ENCODE measurements at regions not wholly inside any gene's neighbourhood (a gene's known extent, or its start where the extent isn't known, plus 50 kb on each side); places are given as distances from the start of the nearest gene placed in this dataset.

DNA sequence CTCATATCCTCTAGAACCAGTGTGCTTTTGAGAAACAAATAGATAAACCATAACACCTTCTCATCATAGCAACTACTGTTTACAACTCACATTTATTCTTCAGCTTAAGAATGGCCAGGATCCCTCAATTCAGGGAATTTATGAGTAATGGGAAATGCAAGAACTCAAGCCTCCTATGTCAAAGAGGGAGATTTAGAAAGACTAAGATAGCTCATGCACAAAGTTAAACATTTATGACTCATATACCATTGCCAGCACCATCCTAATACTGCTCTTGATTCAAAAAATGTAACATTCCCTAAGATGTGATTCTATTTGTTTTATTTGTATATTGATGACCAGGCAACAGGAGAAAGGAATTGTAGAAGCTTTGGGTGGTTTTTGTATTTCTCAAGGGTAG, 172.8 kb downstream of the CYP26B1 start:
- H3K27ac ChIP-seq (replicated peaks; ENCODE audit: low read length), result no peak overlapping the region
- no peak overlapping the region for H3K9ac ChIP-seq (ENCODE audit: low read depth, low read length, poor library complexity)
- H2BK12ac ChIP-seq (ENCODE audit: low read length), result no peak overlapping the region
- no peak overlapping the region for H3K18ac ChIP-seq (ENCODE audit: low read length)
- H3K36me3 ChIP-seq (replicated peaks in 1 of 2; ENCODE audit: control insufficient read depth in 2 of 2, insufficient read depth in 2 of 2, low read length in 2 of 2), result no peaks in the 10 kb centered on the region
- no peak overlapping the region for H3K14ac ChIP-seq (ENCODE audit: low read length)
- no peak overlapping the region for H3K4me2 ChIP-seq (ENCODE audit: insufficient read depth, low read length, poor library complexity, severe bottlenecking)
- H3K23ac ChIP-seq (ENCODE audit: low read depth, low read length, poor library complexity), result no peak overlapping the region
- H2AK5ac ChIP-seq (ENCODE audit: low read depth, low read length), result no peak overlapping the region
- H3K4me3 ChIP-seq (ENCODE audit: low read length in 2 of 2), result no peak overlapping the region
- H2BK5ac ChIP-seq (ENCODE audit: low read length), result no peak overlapping the region
- no peak overlapping the region for H4K91ac ChIP-seq (ENCODE audit: low read depth, low read length, poor library complexity)
- no peaks in the 10 kb centered on the region for H3K4me1 ChIP-seq (ENCODE audit: control insufficient read depth in 2 of 2, insufficient read depth in 1 of 2, low read depth in 1 of 2, low read length in 2 of 2)
- no peaks in the 10 kb centered on the region for H3K9me3 ChIP-seq (replicated peaks in 1 of 2; ENCODE audit: control insufficient read depth in 2 of 2, insufficient read depth in 1 of 2, low read depth in 1 of 2, low read length in 2 of 2)
- no peak overlapping the region for H3K4ac ChIP-seq (ENCODE audit: low read length)
- no peaks in the 10 kb centered on the region for H3K27me3 ChIP-seq (ENCODE audit: control insufficient read depth in 3 of 3, insufficient read depth in 3 of 3, low read depth in 1 of 3, low read length in 3 of 3)
- H2BK120ac ChIP-seq (ENCODE audit: low read depth, low read length), result no peak overlapping the region
- no peak overlapping the region for H4K8ac ChIP-seq (ENCODE audit: low read depth, low read length)
- H2AFZ ChIP-seq (ENCODE audit: low read length), result no peak overlapping the region
- DNase-seq (ENCODE audit: low spot score), result no peak
- H3K79me1 ChIP-seq (ENCODE audit: low read depth, low read length), result no peaks in the 10 kb centered on the region
- no peak overlapping the region for H2BK15ac ChIP-seq (ENCODE audit: low read length)

GRCh38 chr2:71971493-71971892, 176.2 kb downstream of the CYP26B1 start:
- WGBS, 2 donors (ENCODE audit: extremely low coverage in 2 of 2, insufficient read length in 2 of 2, insufficient replicate concordance in 1 of 2), result no CpG with 5 or more reads among the region's 4 CpGs
- no peak overlapping the region for H2AK5ac ChIP-seq (ENCODE audit: low read depth, low read length)

GRCh38 chr2:71965530-71965929, 182.1 kb downstream of the CYP26B1 start:
- no CpG with 5 or more reads among the region's 1 CpG for WGBS, 2 donors (ENCODE audit: extremely low coverage in 2 of 2, insufficient read length in 2 of 2, insufficient replicate concordance in 1 of 2)
- no peaks in the 10 kb centered on the region for H3K36me3 ChIP-seq (replicated peaks in 1 of 2; ENCODE audit: control insufficient read depth in 2 of 2, insufficient read depth in 2 of 2, low read length in 2 of 2)
- H3K9me3 ChIP-seq (replicated peaks in 1 of 2; ENCODE audit: control insufficient read depth in 2 of 2, insufficient read depth in 1 of 2, low read depth in 1 of 2, low read length in 2 of 2), result peaks cover 0 to 3% of the 10 kb centered on the region in 2 donors
- no peak overlapping the region for H2AFZ ChIP-seq (ENCODE audit: low read length)
- H3K14ac ChIP-seq (ENCODE audit: low read length), result no peak overlapping the region
- no peak overlapping the region for H2AK5ac ChIP-seq (ENCODE audit: low read depth, low read length)
- no peak overlapping the region for H3K4me3 ChIP-seq (ENCODE audit: low read length in 2 of 2)
- no peak overlapping the region for H3K18ac ChIP-seq (ENCODE audit: low read length)
- no peak overlapping the region for H2BK5ac ChIP-seq (ENCODE audit: low read length)
- no peak overlapping the region for H3K23ac ChIP-seq (ENCODE audit: low read depth, low read length, poor library complexity)
- no peak overlapping the region for H2BK120ac ChIP-seq (ENCODE audit: low read depth, low read length)
- H4K8ac ChIP-seq (ENCODE audit: low read depth, low read length), result no peak overlapping the region
- H3K4ac ChIP-seq (ENCODE audit: low read length), result no peak overlapping the region
- no peak for DNase-seq (ENCODE audit: low spot score)
- H3K9ac ChIP-seq (ENCODE audit: low read depth, low read length, poor library complexity), result no peak overlapping the region
- no peak overlapping the region for H3K27ac ChIP-seq (replicated peaks; ENCODE audit: low read length)
- H3K4me2 ChIP-seq (ENCODE audit: insufficient read depth, low read length, poor library complexity, severe bottlenecking), result no peak overlapping the region
- H4K91ac ChIP-seq (ENCODE audit: low read depth, low read length, poor library complexity), result no peak overlapping the region
- no peaks in the 10 kb centered on the region for H3K4me1 ChIP-seq (ENCODE audit: control insufficient read depth in 2 of 2, insufficient read depth in 1 of 2, low read depth in 1 of 2, low read length in 2 of 2)
- H2BK12ac ChIP-seq (ENCODE audit: low read length), result no peak overlapping the region
- no peaks in the 10 kb centered on the region for H3K79me1 ChIP-seq (ENCODE audit: low read depth, low read length)
- H3K27me3 ChIP-seq (ENCODE audit: control insufficient read depth in 3 of 3, insufficient read depth in 3 of 3, low read depth in 1 of 3, low read length in 3 of 3), result peaks cover 0 to 5% (median 0%) of the 10 kb centered on the region in 3 experiments
- H2BK15ac ChIP-seq (ENCODE audit: low read length), result no peak overlapping the region

More at GRCh38 chr2:71971493-71971892, 176.2 kb downstream of the CYP26B1 start:
- no peak overlapping the region for H4K8ac ChIP-seq (ENCODE audit: low read depth, low read length)
- no peak overlapping the region for H3K14ac ChIP-seq (ENCODE audit: low read length)
- H3K4me1 ChIP-seq (ENCODE audit: control insufficient read depth in 2 of 2, insufficient read depth in 1 of 2, low read depth in 1 of 2, low read length in 2 of 2), result no peaks in the 10 kb centered on the region
- no peak overlapping the region for H3K4ac ChIP-seq (ENCODE audit: low read length)
- no peak overlapping the region for H2BK5ac ChIP-seq (ENCODE audit: low read length)
- no peak overlapping the region for H2BK120ac ChIP-seq (ENCODE audit: low read depth, low read length)
- no peak overlapping the region for H2BK15ac ChIP-seq (ENCODE audit: low read length)
- no peak overlapping the region for H3K9ac ChIP-seq (ENCODE audit: low read depth, low read length, poor library complexity)
- H3K23ac ChIP-seq (ENCODE audit: low read depth, low read length, poor library complexity), result no peak overlapping the region
- H3K4me3 ChIP-seq (ENCODE audit: low read length in 2 of 2), result no peak overlapping the region
- no peak overlapping the region for H3K18ac ChIP-seq (ENCODE audit: low read length)
- no peaks in the 10 kb centered on the region for H3K9me3 ChIP-seq (replicated peaks in 1 of 2; ENCODE audit: control insufficient read depth in 2 of 2, insufficient read depth in 1 of 2, low read depth in 1 of 2, low read length in 2 of 2)
- no peaks in the 10 kb centered on the region for H3K79me1 ChIP-seq (ENCODE audit: low read depth, low read length)
- H3K4me2 ChIP-seq (ENCODE audit: insufficient read depth, low read length, poor library complexity, severe bottlenecking), result no peak overlapping the region
- H2AFZ ChIP-seq (ENCODE audit: low read length), result no peak overlapping the region
- DNase-seq (ENCODE audit: low spot score), result no peak
- H3K27ac ChIP-seq (replicated peaks; ENCODE audit: low read length), result no peak overlapping the region
- H4K91ac ChIP-seq (ENCODE audit: low read depth, low read length, poor library complexity), result no peak overlapping the region
- H2BK12ac ChIP-seq (ENCODE audit: low read length), result no peak overlapping the region
- H3K36me3 ChIP-seq (replicated peaks in 1 of 2; ENCODE audit: control insufficient read depth in 2 of 2, insufficient read depth in 2 of 2, low read length in 2 of 2), result no peaks in the 10 kb centered on the region
- no peaks in the 10 kb centered on the region for H3K27me3 ChIP-seq (ENCODE audit: control insufficient read depth in 3 of 3, insufficient read depth in 3 of 3, low read depth in 1 of 3, low read length in 3 of 3)

DNA sequence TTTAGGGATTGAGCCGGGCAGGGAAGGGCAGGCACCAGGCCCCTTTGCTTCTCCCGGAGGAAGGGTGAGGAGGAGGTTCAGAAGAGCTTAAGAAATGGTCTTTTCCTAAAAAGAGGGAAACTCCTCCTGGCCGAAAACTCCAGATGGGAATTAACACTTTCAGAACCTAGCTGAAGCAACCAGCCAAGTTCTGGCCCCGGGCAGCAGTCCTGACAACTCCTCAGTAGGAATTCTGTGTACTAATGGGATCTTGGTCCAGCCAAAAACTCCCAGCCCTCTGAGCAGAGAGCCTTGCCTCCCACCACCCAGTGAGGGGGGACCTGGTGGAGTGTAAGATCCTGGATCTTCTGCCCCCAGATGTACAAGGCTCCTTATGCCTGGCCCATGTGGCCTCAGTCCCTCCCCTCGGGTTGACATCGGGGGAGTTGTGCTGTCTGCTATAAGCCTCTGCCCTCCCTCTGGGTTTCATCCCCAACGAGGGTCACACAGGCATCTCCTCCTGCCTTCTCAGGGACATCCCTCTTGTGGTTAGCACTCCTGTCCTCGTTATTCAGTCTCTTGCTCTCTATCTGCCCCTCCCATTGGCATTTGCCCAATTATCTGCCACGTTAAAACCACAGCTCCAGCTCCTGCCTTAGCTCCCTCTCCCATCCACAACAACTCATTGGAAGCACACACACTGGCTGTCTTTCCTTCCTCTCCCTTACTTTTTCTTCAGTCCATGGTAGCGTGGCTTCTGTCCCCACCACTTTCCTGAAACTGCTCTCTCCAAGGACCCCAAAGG, 184.6 kb downstream of the CYP26B1 start:
- Histone ChIP-seq H3K4me1 (ENCODE audit: control insufficient read depth in 2 of 2, insufficient read depth in 1 of 2, low read depth in 1 of 2, low read length in 2 of 2) (no peaks in the 10 kb centered on the region), H2BK12ac (ENCODE audit: low read length) (no peak overlapping the region), H3K4me3 (ENCODE audit: low read length in 2 of 2) (no peak overlapping the region), H3K79me1 (ENCODE audit: low read depth, low read length) (no peaks in the 10 kb centered on the region), H4K91ac (ENCODE audit: low read depth, low read length, poor library complexity) (peak overlapping the region; percentile 76), H3K9me3 (replicated peaks in 1 of 2; ENCODE audit: control insufficient read depth in 2 of 2, insufficient read depth in 1 of 2, low read depth in 1 of 2, low read length in 2 of 2) (peaks cover 0 to 3% of the 10 kb centered on the region in 2 donors), H3K36me3 (replicated peaks in 1 of 2; ENCODE audit: control insufficient read depth in 2 of 2, insufficient read depth in 2 of 2, low read length in 2 of 2) (no peaks in the 10 kb centered on the region), H3K4ac (ENCODE audit: low read length) (no peak overlapping the region), H2BK5ac (ENCODE audit: low read length) (no peak overlapping the region), H3K14ac (ENCODE audit: low read length) (no peak overlapping the region), H3K18ac (ENCODE audit: low read length) (peak overlapping the region; percentile 33), H4K8ac (ENCODE audit: low read depth, low read length) (no peak overlapping the region), H2BK15ac (ENCODE audit: low read length) (no peak overlapping the region), H3K4me2 (ENCODE audit: insufficient read depth, low read length, poor library complexity, severe bottlenecking) (no peak overlapping the region), H2BK120ac (ENCODE audit: low read depth, low read length) (no peak overlapping the region), H2AK5ac (ENCODE audit: low read depth, low read length) (no peak overlapping the region), H2AFZ (ENCODE audit: low read length) (no peak overlapping the region), H3K27me3 (ENCODE audit: control insufficient read depth in 3 of 3, insufficient read depth in 3 of 3, low read depth in 1 of 3, low read length in 3 of 3) (peaks cover 0 to 5% (median 0%) of the 10 kb centered on the region in 3 experiments), H3K23ac (ENCODE audit: low read depth, low read length, poor library complexity) (peak overlapping the region; percentile 30), H3K27ac (replicated peaks; ENCODE audit: low read length) (no peak overlapping the region), H3K9ac (ENCODE audit: low read depth, low read length, poor library complexity) (no peak overlapping the region)
- DNase-seq (ENCODE audit: low spot score), result no peak
- WGBS, 2 donors (ENCODE audit: extremely low coverage in 2 of 2, insufficient read length in 2 of 2, insufficient replicate concordance in 1 of 2), result no CpG with 5 or more reads among the region's 10 CpGs

Measured in neuronal stem cell (in vitro differentiated cells).